Stomach (tissue), 4 donors: ENCODE measurements at regions not wholly inside any gene's neighbourhood (a gene's known extent, or its start where the extent isn't known, plus 50 kb on each side); places are given as distances from the start of the nearest gene placed in this dataset.

Experiments
- CTCF ChIP-seq, 7 experiments: fragments of 450-650 bp in 4 of 7; fragments of 200-600 bp in 3 of 7; sonication (generic) in 3 of 7; IDR thresholded peaks; one replicate each; pipeline ENCODE4 v1.5.1; 2016 to 2019; ENCODE audit warnings: antibody characterized with exemption in 7 of 7, control low read depth in 2 of 7, mild to moderate bottlenecking in 1 of 7
- EP300 ChIP-seq: sonication (generic); formaldehyde crosslinking; IDR thresholded peaks from one replicate; pipeline ENCODE4 v1.6.1; 2017; ENCODE audit warnings: antibody characterized with exemption
- POLR2A ChIP-seq, 4 donors: fragments of 450-650 bp; IDR thresholded peaks; one replicate each; pipeline ENCODE4 v1.6.1; 2016; ENCODE audit warnings: antibody characterized with exemption in 4 of 4, control low read depth in 2 of 4, mild to moderate bottlenecking in 1 of 4, moderate library complexity in 1 of 4
- POLR2AphosphoS5 ChIP-seq, 3 donors: sonication (generic); formaldehyde crosslinking; IDR thresholded peaks; one replicate each; pipeline ENCODE4 v1.6.1; 2016; ENCODE audit warnings: antibody characterized with exemption in 3 of 3

- TF ChIP-seq POLR2AphosphoS5 (IDR thresholded peaks at IDR 0.05) (no peak), CTCF (IDR thresholded peaks at IDR 0.05) (no peak), POLR2A (IDR thresholded peaks at IDR 0.05) (no peak), EP300 (no peak)
These were observed 105.5 kb upstream of the PRB2 start for GRCh38 chr12:11500861-11501230.
